HepG2 (cell line): ENCODE measurements at regions not wholly inside any gene's neighbourhood (a gene's known extent, or its start where the extent isn't known, plus 50 kb on each side); places are given as distances from the start of the nearest gene placed in this dataset.

ENCODE experiments used
- ATAC-seq: fragments of 200-7000 bp; cut with Tn5 transposase; 3 replicates; pipeline ENCODE4 v1.9.1; 2020; ENCODE audit warnings: mild to moderate bottlenecking, moderate library complexity
- BruUV-seq: library from RNA; stranded (reverse); fragments of 400-500 nt; replicated peaks from 2 replicates; lab custom pipeline; 2021; lab: Mats Ljungman, UMichigan
- CTCF ChIA-PET: fragments of 300-600 bp; formaldehyde crosslinking; extraction: SDS; loops from one replicate; lab custom pipeline; 2021; ENCODE audit warnings: low total read pairs, inconsistent platforms, low intra/inter-chr PET ratio; lab: Yijun Ruan, JAX
- POLR2A ChIA-PET: fragments of 350-600 bp; sonication (Branson Sonifier 250); formaldehyde crosslinking; loops from one replicate; lab custom pipeline; 2020; ENCODE audit warnings: antibody characterized with exemption, inconsistent platforms; lab: Yijun Ruan, JAX
- DNase-seq: peaks from one replicate; pipeline ENCODE4 v3.0.0-alpha.2; 2015; ENCODE audit warnings: low spot score
- FAIRE-seq: peaks from 3 replicates; lab custom pipeline; 2011; peaks lifted over from hg19 to GRCh38; lab: Jason Lieb, UNC
- H2AFZ ChIP-seq: one replicate; pipeline ENCODE4 v1.6.1; 2011; ENCODE audit warnings: low read length, inconsistent platforms
- H3K27ac ChIP-seq: fragments of 300-600 bp; 3 replicates; pipeline ENCODE4 v1.8.0; 2011; ENCODE audit warnings: mixed run types, mild to moderate bottlenecking, mixed read lengths, low read length, inconsistent platforms; ENCODE audit not compliant: insufficient read depth; ENCODE audit errors: extremely low read length
- H3K27me3 ChIP-seq, 2 experiments: fragments of 200-600 bp in 1 of 2; 2 replicates in 1 of 2; 3 replicates in 1 of 2; pipeline versions ENCODE4 v1.6.0 to v1.8.0; 2011; ENCODE audit warnings: low read length in 2 of 2, mild to moderate bottlenecking in 2 of 2, moderate library complexity in 2 of 2, inconsistent platforms in 1 of 2; ENCODE audit not compliant: insufficient read depth in 2 of 2, control insufficient read depth in 1 of 2
- H3K36me3 ChIP-seq, 2 experiments: fragments of 200-600 bp in 1 of 2; replicated peaks in 1 of 2; 2 replicates in 1 of 2; 3 replicates in 1 of 2; pipeline versions ENCODE4 v1.5.1 to v1.8.0; 2011; ENCODE audit warnings: low read length in 2 of 2, inconsistent platforms in 1 of 2; ENCODE audit not compliant: insufficient read depth in 2 of 2, control insufficient read depth in 1 of 2
- H3K4me1 ChIP-seq: 2 replicates; pipeline ENCODE4 v1.5.1; 2012; ENCODE audit warnings: low read length, inconsistent platforms; ENCODE audit not compliant: insufficient read depth
- H3K4me2 ChIP-seq: 2 replicates; pipeline ENCODE4 v1.6.0; 2011; ENCODE audit warnings: low read depth, low read length, inconsistent platforms
- H3K4me3 ChIP-seq, 3 experiments: fragments of 200-600 bp in 1 of 3; sonication (generic), shearing (Covaris generic) in 1 of 3; replicated peaks in 1 of 3; 2 replicates each; pipeline ENCODE4 v1.5.1; 2011 to 2016; ENCODE audit warnings: low read length in 3 of 3, inconsistent platforms in 2 of 3, low read depth in 2 of 3, mild to moderate bottlenecking in 2 of 3, control low read depth in 1 of 3, mixed read lengths in 1 of 3; ENCODE audit not compliant: insufficient read depth in 1 of 3
- H3K79me2 ChIP-seq: one replicate; pipeline ENCODE4 v1.6.1; 2011; ENCODE audit warnings: low read length, inconsistent platforms; ENCODE audit not compliant: insufficient read depth
- H3K9ac ChIP-seq: 2 replicates; pipeline ENCODE4 v1.6.0; 2011; ENCODE audit warnings: mild to moderate bottlenecking, low read depth, low read length, inconsistent platforms; ENCODE audit not compliant: insufficient read depth
- H3K9me3 ChIP-seq: 2 replicates; pipeline ENCODE4 v1.5.1; 2012; ENCODE audit warnings: mild to moderate bottlenecking, low read length
- H4K20me1 ChIP-seq: 2 replicates; pipeline ENCODE4 v1.6.0; 2011; ENCODE audit warnings: inconsistent platforms, mild to moderate bottlenecking, low read length, moderate library complexity; ENCODE audit not compliant: insufficient read depth
- BHLHE40 ChIP-seq: IDR thresholded peaks from 2 replicates; pipeline ENCODE4 v1.6.1; 2011; ENCODE audit warnings: low read length, improper control_type of control experiment
- CREB1 ChIP-seq, 2 experiments: fragments of 450-650 bp in 1 of 2; IDR thresholded peaks; 2 replicates each; pipeline ENCODE4 v1.6.1; 2016 to 2017; ENCODE audit warnings: control low read depth in 1 of 2, mild to moderate bottlenecking in 1 of 2, missing compliant biosample characterization in 1 of 2, missing genetic modification characterization in 1 of 2
- ELF1 ChIP-seq: sonication (generic); formaldehyde crosslinking; IDR thresholded peaks from 2 replicates; pipeline ENCODE4 v1.4.0; 2020; ENCODE audit warnings: missing genetic modification reagents
- HNF1B ChIP-seq: sonication (generic); formaldehyde crosslinking; IDR thresholded peaks from 2 replicates; pipeline ENCODE4 v1.5.1; 2020; ENCODE audit warnings: mild to moderate bottlenecking, moderate library complexity, missing genetic modification reagents
- MTF2 ChIP-seq: sonication (generic); formaldehyde crosslinking; IDR thresholded peaks from 2 replicates; pipeline ENCODE4 v1.5.0; 2020; ENCODE audit warnings: missing genetic modification reagents, borderline replicate concordance
- PAF1 ChIP-seq: IDR thresholded peaks from 2 replicates; pipeline ENCODE4 v1.6.1; 2016; ENCODE audit warnings: missing genetic modification reagents, missing compliant biosample characterization
- PATZ1 ChIP-seq: sonication (generic); formaldehyde crosslinking; IDR thresholded peaks from 2 replicates; pipeline ENCODE4 v1.4.0; 2020; ENCODE audit warnings: missing genetic modification reagents
- SRY ChIP-seq: sonication (generic); formaldehyde crosslinking; IDR thresholded peaks from 2 replicates; pipeline ENCODE4 v1.8.0; 2022; ENCODE audit warnings: mild to moderate bottlenecking, missing genetic modification reagents
- ZFAT ChIP-seq: sonication (generic); formaldehyde crosslinking; conservative IDR thresholded peaks from 2 replicates; pipeline ENCODE4 v1.8.1; 2023; ENCODE audit warnings: missing genetic modification reagents, inconsistent platforms
- ZFP36 ChIP-seq: fragments of 150-350 bp; IDR thresholded peaks from 2 replicates; pipeline ENCODE4 v1.6.1; 2018; ENCODE audit warnings: borderline replicate concordance, low read length, low read depth; ENCODE audit not compliant: partially characterized antibody
- ZNF124 ChIP-seq: sonication (generic); formaldehyde crosslinking; IDR thresholded peaks from 2 replicates; pipeline ENCODE4 v1.4.0; 2020; ENCODE audit warnings: missing genetic modification reagents
- ZNF564 ChIP-seq: sonication (generic); formaldehyde crosslinking; IDR thresholded peaks from 2 replicates; pipeline ENCODE4 v1.8.1; 2023; ENCODE audit warnings: mild to moderate bottlenecking, missing genetic modification reagents
- ZNF644 ChIP-seq: IDR thresholded peaks from 2 replicates; pipeline ENCODE4 v1.6.1; 2016; ENCODE audit warnings: low read depth
- WGBS: methylation state at CpG from one replicate; pipeline ENCODE4 v1.1.6; 2017; ENCODE audit warnings: low lambda C conversion rate; 5-methylcytosine and 5-hydroxymethylcytosine counted together
- in situ Hi-C: cut with HindIII; loops from 2 replicates; pipeline ENCODE4 v1.10.0; 2017; ENCODE audit warnings: low pct_unique_long_range_greater_than_20kb; ENCODE audit not compliant: extremely low pct_ligation_motif_present
- intact Hi-C: fragments of 100-400 bp; cut with micrococcal nuclease; formaldehyde crosslinking; loops from one replicate; pipeline ENCODE4 v1.10.0; 2022; ENCODE audit not compliant: unreplicated experiment
- TF ChIP-seq, protein P1 (sequence below): sonication (generic); formaldehyde crosslinking; IDR thresholded peaks from 2 replicates; pipeline ENCODE4 v1.5.0; 2020; ENCODE audit warnings: missing genetic modification reagents

GRCh38 chr3:24616110-24616829, 121.6 kb upstream of the THRB start:
- H3K4me1 ChIP-seq, result peaks cover 7% of the 10 kb centered on the region; the same call in 1 of the 2 replicates
- no peak for TF ChIP-seq ZNF124 (CRISPR knock-in tag)
- no peak for TF ChIP-seq ZFAT (CRISPR knock-in tag)
- TF ChIP-seq SRY, result no peak
- no peak for TF ChIP-seq CREB1 (IDR thresholded peaks at IDR 0.05)
- TF ChIP-seq CREB1 (CRISPR knock-in tag; IDR thresholded peaks at IDR 0.05), result no peak
- no peak for TF ChIP-seq ZNF644
- no peak for TF ChIP-seq ZFP36
- TF ChIP-seq, protein P1, sequence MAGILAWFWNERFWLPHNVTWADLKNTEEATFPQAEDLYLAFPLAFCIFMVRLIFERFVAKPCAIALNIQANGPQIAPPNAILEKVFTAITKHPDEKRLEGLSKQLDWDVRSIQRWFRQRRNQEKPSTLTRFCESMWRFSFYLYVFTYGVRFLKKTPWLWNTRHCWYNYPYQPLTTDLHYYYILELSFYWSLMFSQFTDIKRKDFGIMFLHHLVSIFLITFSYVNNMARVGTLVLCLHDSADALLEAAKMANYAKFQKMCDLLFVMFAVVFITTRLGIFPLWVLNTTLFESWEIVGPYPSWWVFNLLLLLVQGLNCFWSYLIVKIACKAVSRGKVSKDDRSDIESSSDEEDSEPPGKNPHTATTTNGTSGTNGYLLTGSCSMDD (CRISPR knock-in tag), result no peak
- TF ChIP-seq ELF1 (CRISPR knock-in tag), result no peak
- TF ChIP-seq PATZ1 (CRISPR knock-in tag), result no peak
- TF ChIP-seq PAF1 (CRISPR knock-in tag), result no peak
- no peak for TF ChIP-seq MTF2 (CRISPR knock-in tag)
- TF ChIP-seq BHLHE40, result no peak
- TF ChIP-seq HNF1B (CRISPR knock-in tag), result no peak
- TF ChIP-seq ZNF564 (CRISPR knock-in tag), result no peak
- FAIRE-seq (no peak), DNase-seq (no peak), ATAC-seq (peak; percentile 71)
- H3K9ac ChIP-seq, result no peak overlapping the region
- in situ Hi-C loops, result no loop called here
- H4K20me1 ChIP-seq, result no peaks in the 10 kb centered on the region
- no peak overlapping the region for H3K4me2 ChIP-seq
- no peaks in the 10 kb centered on the region for H3K36me3 ChIP-seq
- intact Hi-C loops, result no loop called here
- H3K4me3 ChIP-seq, result no peak overlapping the region
- H3K27me3 ChIP-seq, result no peaks in the 10 kb centered on the region
- POLR2A ChIA-PET, result no interaction called here
- H3K27ac ChIP-seq, result no peak overlapping the region
- 0% methylated on average over 1 of the region's 1 CpG for WGBS
- H3K9me3 ChIP-seq, result no peaks in the 10 kb centered on the region
- H2AFZ ChIP-seq, result no peak overlapping the region
- CTCF ChIA-PET, result no interaction called here
- BruUV-seq, result no TSS peak
- H3K79me2 ChIP-seq, result no peaks in the 10 kb centered on the region
